ENCODE measurements at regions not wholly inside any gene's neighbourhood (a gene's known extent, or its start where the extent isn't known, plus 50 kb on each side); places are given as distances from the start of the nearest gene placed in this dataset.

DNA sequence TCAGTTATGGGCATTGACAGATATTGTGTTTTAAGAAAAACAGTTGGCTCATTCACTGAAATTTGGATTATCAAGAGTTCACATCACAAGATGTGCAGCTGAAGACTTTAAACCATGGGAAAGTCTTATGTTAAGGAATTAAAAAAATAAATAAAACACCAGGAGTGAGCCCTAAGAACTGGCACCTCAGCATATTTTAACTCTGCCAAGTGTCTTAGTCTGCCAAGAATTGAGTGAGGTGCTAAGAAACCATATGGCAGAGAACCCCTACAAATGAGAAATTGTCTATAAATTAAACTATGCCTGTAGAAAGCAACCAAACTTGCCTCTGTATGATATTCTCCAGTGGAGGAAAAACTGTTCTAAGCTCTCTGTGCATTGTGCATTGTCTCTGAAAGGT lies 78.5 kb downstream of the VCY start:
- TF ChIP-seq, protein P1, sequence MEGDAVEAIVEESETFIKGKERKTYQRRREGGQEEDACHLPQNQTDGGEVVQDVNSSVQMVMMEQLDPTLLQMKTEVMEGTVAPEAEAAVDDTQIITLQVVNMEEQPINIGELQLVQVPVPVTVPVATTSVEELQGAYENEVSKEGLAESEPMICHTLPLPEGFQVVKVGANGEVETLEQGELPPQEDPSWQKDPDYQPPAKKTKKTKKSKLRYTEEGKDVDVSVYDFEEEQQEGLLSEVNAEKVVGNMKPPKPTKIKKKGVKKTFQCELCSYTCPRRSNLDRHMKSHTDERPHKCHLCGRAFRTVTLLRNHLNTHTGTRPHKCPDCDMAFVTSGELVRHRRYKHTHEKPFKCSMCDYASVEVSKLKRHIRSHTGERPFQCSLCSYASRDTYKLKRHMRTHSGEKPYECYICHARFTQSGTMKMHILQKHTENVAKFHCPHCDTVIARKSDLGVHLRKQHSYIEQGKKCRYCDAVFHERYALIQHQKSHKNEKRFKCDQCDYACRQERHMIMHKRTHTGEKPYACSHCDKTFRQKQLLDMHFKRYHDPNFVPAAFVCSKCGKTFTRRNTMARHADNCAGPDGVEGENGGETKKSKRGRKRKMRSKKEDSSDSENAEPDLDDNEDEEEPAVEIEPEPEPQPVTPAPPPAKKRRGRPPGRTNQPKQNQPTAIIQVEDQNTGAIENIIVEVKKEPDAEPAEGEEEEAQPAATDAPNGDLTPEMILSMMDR (IDR thresholded peaks at IDR 0.05; ENCODE audit: borderline replicate concordance, extremely low read depth, low read length, poor library complexity, severe bottlenecking): no peak
- TF ChIP-seq EZH2 (IDR thresholded peaks at IDR 0.05; ENCODE audit: borderline replicate concordance, low read depth, low read length, severe bottlenecking): no peak

Data from DND-41 (cell line).